IMR-90 (cell line): ENCODE measurements at regions not wholly inside any gene's neighbourhood (a gene's known extent, or its start where the extent isn't known, plus 50 kb on each side); places are given as distances from the start of the nearest gene placed in this dataset.

Experiments
- ATAC-seq: fragments of 200-7000 bp; cut with Tn5 transposase; 2 replicates; pipeline ENCODE4 v1.9.1; 2020; ENCODE audit warnings: low read depth, mild to moderate bottlenecking, moderate library complexity
- BruUV-seq: library from RNA; stranded (reverse); fragments of 400-500 nt; replicated peaks from 2 replicates; lab custom pipeline; 2021; lab: Mats Ljungman, UMichigan
- CTCF ChIA-PET: fragments of 300-600 bp; formaldehyde crosslinking; extraction: SDS; loops from one replicate; lab custom pipeline; 2021; ENCODE audit warnings: antibody characterized with exemption; lab: Yijun Ruan, JAX
- POLR2A ChIA-PET: fragments of 300-600 bp; sonication (Branson Sonifier 250); formaldehyde crosslinking; loops from one replicate; lab custom pipeline; 2022; ENCODE audit warnings: antibody characterized with exemption; ENCODE audit not compliant: unreplicated experiment; lab: Charles Lee
- DNase-seq: peaks from one replicate; pipeline ENCODE4 v3.0.0; 2013
- H2AFZ ChIP-seq: replicated peaks from 2 replicates; pipeline ENCODE3; 2013; ENCODE audit warnings: low read length, mild to moderate bottlenecking; ENCODE audit not compliant: poor library complexity
- H2AK5ac ChIP-seq: 2 replicates; pipeline ENCODE4 v1.6.1; 2013; ENCODE audit warnings: low read depth, low read length, inconsistent platforms
- H2AK9ac ChIP-seq: replicated peaks from 2 replicates; pipeline ENCODE3; 2013; ENCODE audit warnings: mild to moderate bottlenecking, low read depth, low read length, moderate library complexity; ENCODE audit not compliant: poor library complexity
- H2BK120ac ChIP-seq: 2 replicates; pipeline ENCODE4 v1.6.1; 2013; ENCODE audit warnings: low read depth, low read length, inconsistent platforms
- H2BK15ac ChIP-seq: 3 replicates; pipeline ENCODE4 v1.6.1; 2013; ENCODE audit warnings: low read depth, low read length, inconsistent platforms
- H2BK20ac ChIP-seq: 2 replicates; pipeline ENCODE4 v1.6.1; 2013; ENCODE audit warnings: low read depth, mild to moderate bottlenecking, inconsistent platforms, low read length, moderate library complexity
- H2BK5ac ChIP-seq: 2 replicates; pipeline ENCODE4 v1.6.1; 2013; ENCODE audit warnings: mild to moderate bottlenecking, low read depth, low read length, inconsistent platforms; ENCODE audit not compliant: poor library complexity, severe bottlenecking
- H3K14ac ChIP-seq: replicated peaks from 2 replicates; pipeline ENCODE4 v1.6.1; 2013; ENCODE audit warnings: low read depth, low read length, inconsistent platforms
- H3K18ac ChIP-seq: 2 replicates; pipeline ENCODE4 v1.6.1; 2013; ENCODE audit warnings: low read depth, low read length, control low read depth
- H3K23ac ChIP-seq: 2 replicates; pipeline ENCODE4 v1.6.1; 2013; ENCODE audit warnings: low read depth, low read length, inconsistent platforms
- H3K27ac ChIP-seq: 2 replicates; pipeline ENCODE4 v1.5.1; 2013; ENCODE audit warnings: mild to moderate bottlenecking, control low read depth, low read length; ENCODE audit not compliant: insufficient read depth
- H3K27me3 ChIP-seq: 2 replicates; pipeline ENCODE4 v1.6.1; 2013; ENCODE audit warnings: low read length; ENCODE audit not compliant: control insufficient read depth, insufficient read depth
- H3K36me3 ChIP-seq: 2 replicates; pipeline ENCODE4 v1.6.1; 2013; ENCODE audit warnings: low read length, mixed read lengths; ENCODE audit not compliant: control insufficient read depth, insufficient read depth
- H3K4ac ChIP-seq: 2 replicates; pipeline ENCODE4 v1.6.1; 2013; ENCODE audit warnings: low read depth, low read length, inconsistent platforms
- H3K4me1 ChIP-seq: 2 replicates; pipeline ENCODE4 v1.6.1; 2013; ENCODE audit warnings: low read length, mixed read lengths; ENCODE audit not compliant: control insufficient read depth, insufficient read depth
- H3K4me2 ChIP-seq: 2 replicates; pipeline ENCODE4 v1.6.1; 2013; ENCODE audit warnings: low read depth, mild to moderate bottlenecking, control low read depth, low read length, moderate library complexity
- H3K4me3 ChIP-seq: 2 replicates; pipeline ENCODE4 v1.5.1; 2013; ENCODE audit warnings: low read depth, mild to moderate bottlenecking, control low read depth, low read length, moderate library complexity; ENCODE audit not compliant: insufficient read depth
- H3K56ac ChIP-seq: 2 replicates; pipeline ENCODE4 v1.6.1; 2013; ENCODE audit warnings: low read length, inconsistent platforms; ENCODE audit not compliant: insufficient read depth; ENCODE audit errors: extremely low read depth
- H3K79me1 ChIP-seq, 2 experiments: 2 replicates each; pipeline ENCODE4 v1.6.1; 2013; ENCODE audit warnings: low read length in 2 of 2, inconsistent platforms in 1 of 2, low read depth in 1 of 2
- H3K9ac ChIP-seq: 2 replicates; pipeline ENCODE4 v1.6.1; 2013; ENCODE audit warnings: low read depth, low read length, control low read depth
- H3K9me1 ChIP-seq: 2 replicates; pipeline ENCODE4 v1.6.1; 2013; ENCODE audit warnings: low read length, inconsistent platforms; ENCODE audit not compliant: insufficient read depth
- H3K9me3 ChIP-seq: 2 replicates; pipeline ENCODE4 v1.6.1; 2013; ENCODE audit warnings: low read length; ENCODE audit not compliant: control insufficient read depth, insufficient read depth
- H4K20me1 ChIP-seq: 2 replicates; pipeline ENCODE4 v1.6.1; 2013; ENCODE audit warnings: low read length, inconsistent platforms; ENCODE audit not compliant: insufficient read depth
- H4K5ac ChIP-seq: 2 replicates; pipeline ENCODE4 v1.6.1; 2013; ENCODE audit warnings: mild to moderate bottlenecking, low read depth, low read length, control low read depth
- H4K8ac ChIP-seq, 2 experiments: 2 replicates each; pipeline ENCODE4 v1.6.1; 2013; ENCODE audit warnings: low read depth in 2 of 2, low read length in 2 of 2, control low read depth in 1 of 2, inconsistent platforms in 1 of 2
- H4K91ac ChIP-seq: 2 replicates; pipeline ENCODE4 v1.6.1; 2013; ENCODE audit warnings: low read depth, low read length, inconsistent platforms; ENCODE audit not compliant: insufficient read depth
- BHLHE40 ChIP-seq: fragments of 150-350 bp; IDR thresholded peaks from 2 replicates; pipeline ENCODE4 v1.6.1; 2016; ENCODE audit warnings: mild to moderate bottlenecking, low read depth, low read length
- CEBPB ChIP-seq: IDR thresholded peaks from 2 replicates; pipeline ENCODE4 v1.6.1; 2012; ENCODE audit warnings: low read depth, low read length, improper control_type of control experiment
- CHD1 ChIP-seq: IDR thresholded peaks from 2 replicates; pipeline ENCODE4 v1.6.1; 2012; ENCODE audit warnings: low read depth, low read length, improper control_type of control experiment
- FOS ChIP-seq: fragments of 150-350 bp; IDR thresholded peaks from 2 replicates; pipeline ENCODE4 v1.6.1; 2016; ENCODE audit warnings: low read depth, low read length
- MAFK ChIP-seq: IDR thresholded peaks from 2 replicates; pipeline ENCODE4 v1.6.1; 2012; ENCODE audit warnings: low read depth, low read length, improper control_type of control experiment
- MAZ ChIP-seq: IDR thresholded peaks from 2 replicates; pipeline ENCODE4 v1.6.1; 2012; ENCODE audit warnings: low read depth, mild to moderate bottlenecking, low read length, improper control_type of control experiment, moderate library complexity, borderline replicate concordance
- MXI1 ChIP-seq: IDR thresholded peaks from 2 replicates; pipeline ENCODE4 v1.6.1; 2012; ENCODE audit warnings: low read depth, mild to moderate bottlenecking, low read length, moderate library complexity, borderline replicate concordance
- NFE2L2 ChIP-seq: fragments of 150-350 bp; IDR thresholded peaks from 2 replicates; pipeline ENCODE4 v1.6.1; 2016; ENCODE audit warnings: low read depth, mild to moderate bottlenecking, low read length
- POLR2A ChIP-seq: IDR thresholded peaks from 2 replicates; pipeline ENCODE4 v1.6.1; 2012; ENCODE audit warnings: mild to moderate bottlenecking, low read depth, low read length
- RAD21 ChIP-seq: IDR thresholded peaks from 2 replicates; pipeline ENCODE4 v1.6.1; 2012; ENCODE audit warnings: low read length, improper control_type of control experiment
- RCOR1 ChIP-seq: IDR thresholded peaks from 2 replicates; pipeline ENCODE4 v1.6.1; 2012; ENCODE audit warnings: mild to moderate bottlenecking, low read length, improper control_type of control experiment; ENCODE audit not compliant: insufficient replicate concordance
- RFX5 ChIP-seq: IDR thresholded peaks from 2 replicates; pipeline ENCODE4 v1.8.0; 2012; ENCODE audit warnings: low read depth, mild to moderate bottlenecking, low read length, moderate library complexity
- SMC3 ChIP-seq: fragments of 150-350 bp; IDR thresholded peaks from 2 replicates; pipeline ENCODE4 v1.6.1; 2016; ENCODE audit warnings: low read depth, mild to moderate bottlenecking, antibody characterized with exemption, low read length, moderate library complexity
- USF2 ChIP-seq: fragments of 150-350 bp; IDR thresholded peaks from 2 replicates; pipeline ENCODE4 v1.6.1; 2017; ENCODE audit warnings: mild to moderate bottlenecking, antibody characterized with exemption, low read length, low read depth
- whole genome bisulfite sequencing, 2 experiments: methylation state at CpG; one replicate each; pipeline versions ENCODE4 v1.1.5 to v1.1.7; 2013; ENCODE audit warnings: missing lambda C conversion rate in 2 of 2; ENCODE audit not compliant: insufficient read length in 1 of 2; ENCODE audit errors: extremely low coverage in 2 of 2; 5-methylcytosine and 5-hydroxymethylcytosine counted together
- dilution Hi-C: fragments of 300-500 bp; cut with HindIII; formaldehyde crosslinking; loops from one replicate; pipeline ENCODE4 v1.14.3; 2018; ENCODE audit warnings: low sequenced_read_pairs; ENCODE audit not compliant: unreplicated experiment
- in situ Hi-C: fragments of 300-500 bp; cut with MboI; formaldehyde crosslinking; loops from 3 replicates; pipeline ENCODE4 v1.14.3; 2019; ENCODE audit warnings: low sequenced_read_pairs, inconsistent platforms, mixed read lengths
- intact Hi-C: fragments of 100-400 bp; cut with micrococcal nuclease; formaldehyde crosslinking; loops from 2 replicates; pipeline ENCODE4 v1.10.0; 2022
- TF ChIP-seq, protein P1 (sequence below): fragments of 150-350 bp; IDR thresholded peaks from 2 replicates; pipeline ENCODE4 v1.6.1; 2016; ENCODE audit warnings: low read depth, mild to moderate bottlenecking, low read length, moderate library complexity, borderline replicate concordance
- TF ChIP-seq, protein P2 (sequence below): conservative IDR thresholded peaks from 2 replicates; pipeline ENCODE4 v1.5.1; 2012; ENCODE audit warnings: mild to moderate bottlenecking, low read depth, low read length, improper control_type of control experiment

DNA sequence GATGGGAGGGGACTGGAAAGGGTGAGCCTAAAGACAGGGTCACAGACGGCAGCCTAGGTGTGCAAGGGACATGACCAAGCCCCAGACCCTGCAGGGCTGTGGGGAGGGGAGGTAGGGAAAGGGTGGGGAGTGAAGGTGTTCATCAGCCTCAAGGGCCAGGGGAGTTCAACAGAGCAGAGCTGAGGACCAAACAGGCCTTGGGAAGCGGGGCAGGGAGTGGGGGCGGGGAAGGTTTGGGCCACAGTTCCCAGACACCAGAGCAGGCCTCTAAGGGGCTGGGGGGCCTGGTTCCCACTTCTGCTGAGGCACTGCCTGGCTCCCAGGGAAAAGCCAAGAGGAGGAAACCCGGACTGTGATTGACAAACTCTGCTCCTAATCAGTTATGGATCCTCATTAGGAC, 456.3 kb downstream of the MATN1 start:
- dilution Hi-C loops (no loop called here), intact Hi-C loops (no loop called here), in situ Hi-C loops (no loop called here)
- H2BK120ac ChIP-seq, result no peak overlapping the region
- ATAC-seq (no peak), DNase-seq (no peak)
- TF ChIP-seq CHD1, result no peak
- TF ChIP-seq BHLHE40, result no peak
- no peak for TF ChIP-seq RCOR1
- TF ChIP-seq, protein P1, sequence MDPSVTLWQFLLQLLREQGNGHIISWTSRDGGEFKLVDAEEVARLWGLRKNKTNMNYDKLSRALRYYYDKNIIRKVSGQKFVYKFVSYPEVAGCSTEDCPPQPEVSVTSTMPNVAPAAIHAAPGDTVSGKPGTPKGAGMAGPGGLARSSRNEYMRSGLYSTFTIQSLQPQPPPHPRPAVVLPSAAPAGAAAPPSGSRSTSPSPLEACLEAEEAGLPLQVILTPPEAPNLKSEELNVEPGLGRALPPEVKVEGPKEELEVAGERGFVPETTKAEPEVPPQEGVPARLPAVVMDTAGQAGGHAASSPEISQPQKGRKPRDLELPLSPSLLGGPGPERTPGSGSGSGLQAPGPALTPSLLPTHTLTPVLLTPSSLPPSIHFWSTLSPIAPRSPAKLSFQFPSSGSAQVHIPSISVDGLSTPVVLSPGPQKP, result no peak
- TF ChIP-seq MAFK, result no peak
- TF ChIP-seq FOS, result no peak
- TF ChIP-seq MAZ, result no peak
- TF ChIP-seq RFX5, result no peak
- no peak for TF ChIP-seq CEBPB
- TF ChIP-seq USF2, result no peak
- TF ChIP-seq NFE2L2, result no peak
- no peak for TF ChIP-seq RAD21
- TF ChIP-seq, protein P2, sequence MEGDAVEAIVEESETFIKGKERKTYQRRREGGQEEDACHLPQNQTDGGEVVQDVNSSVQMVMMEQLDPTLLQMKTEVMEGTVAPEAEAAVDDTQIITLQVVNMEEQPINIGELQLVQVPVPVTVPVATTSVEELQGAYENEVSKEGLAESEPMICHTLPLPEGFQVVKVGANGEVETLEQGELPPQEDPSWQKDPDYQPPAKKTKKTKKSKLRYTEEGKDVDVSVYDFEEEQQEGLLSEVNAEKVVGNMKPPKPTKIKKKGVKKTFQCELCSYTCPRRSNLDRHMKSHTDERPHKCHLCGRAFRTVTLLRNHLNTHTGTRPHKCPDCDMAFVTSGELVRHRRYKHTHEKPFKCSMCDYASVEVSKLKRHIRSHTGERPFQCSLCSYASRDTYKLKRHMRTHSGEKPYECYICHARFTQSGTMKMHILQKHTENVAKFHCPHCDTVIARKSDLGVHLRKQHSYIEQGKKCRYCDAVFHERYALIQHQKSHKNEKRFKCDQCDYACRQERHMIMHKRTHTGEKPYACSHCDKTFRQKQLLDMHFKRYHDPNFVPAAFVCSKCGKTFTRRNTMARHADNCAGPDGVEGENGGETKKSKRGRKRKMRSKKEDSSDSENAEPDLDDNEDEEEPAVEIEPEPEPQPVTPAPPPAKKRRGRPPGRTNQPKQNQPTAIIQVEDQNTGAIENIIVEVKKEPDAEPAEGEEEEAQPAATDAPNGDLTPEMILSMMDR, result no peak
- TF ChIP-seq SMC3, result no peak
- no peak for TF ChIP-seq POLR2A
- TF ChIP-seq MXI1, result no peak
- H3K27me3 ChIP-seq, result no peaks in the 10 kb centered on the region
- H2AFZ ChIP-seq, result no peak overlapping the region
- H3K36me3 ChIP-seq, result no peaks in the 10 kb centered on the region
- no peak overlapping the region for H3K14ac ChIP-seq
- no peaks in the 10 kb centered on the region for H4K20me1 ChIP-seq
- no peak overlapping the region for H2AK9ac ChIP-seq
- H4K91ac ChIP-seq, result no peak overlapping the region
- H3K4me2 ChIP-seq, result no peak overlapping the region
- no peaks in the 10 kb centered on the region for H3K79me1 ChIP-seq
- H3K4me1 ChIP-seq, result no peaks in the 10 kb centered on the region
- H2BK20ac ChIP-seq, result no peak overlapping the region
- no peak overlapping the region for H3K27ac ChIP-seq
- no peaks in the 10 kb centered on the region for H3K9me3 ChIP-seq
- no peak overlapping the region for H3K56ac ChIP-seq
- ChIA-PET POLR2A (no interaction called here), CTCF (no interaction called here)
- no peak overlapping the region for H4K5ac ChIP-seq
- H3K9ac ChIP-seq, result no peak overlapping the region
- H2AK5ac ChIP-seq, result no peak overlapping the region
- H3K9me1 ChIP-seq, result no peaks in the 10 kb centered on the region
- 30% methylated on average over 2 of the region's 4 CpGs; no CpG with 5 or more reads in 1 of the 2 experiments for WGBS, 2 experiments
- no peak overlapping the region for H2BK15ac ChIP-seq
- H3K18ac ChIP-seq, result no peak overlapping the region
- no TSS peak for BruUV-seq
- no peak overlapping the region for H3K23ac ChIP-seq
- H2BK5ac ChIP-seq, result no peak overlapping the region
- H3K4me3 ChIP-seq, result no peak overlapping the region
- no peak overlapping the region for H3K4ac ChIP-seq
- H4K8ac ChIP-seq, result no peak overlapping the region
